ENCODE measurements at regions not wholly inside any gene's neighbourhood (a gene's known extent, or its start where the extent isn't known, plus 50 kb on each side); places are given as distances from the start of the nearest gene placed in this dataset.

DNA sequence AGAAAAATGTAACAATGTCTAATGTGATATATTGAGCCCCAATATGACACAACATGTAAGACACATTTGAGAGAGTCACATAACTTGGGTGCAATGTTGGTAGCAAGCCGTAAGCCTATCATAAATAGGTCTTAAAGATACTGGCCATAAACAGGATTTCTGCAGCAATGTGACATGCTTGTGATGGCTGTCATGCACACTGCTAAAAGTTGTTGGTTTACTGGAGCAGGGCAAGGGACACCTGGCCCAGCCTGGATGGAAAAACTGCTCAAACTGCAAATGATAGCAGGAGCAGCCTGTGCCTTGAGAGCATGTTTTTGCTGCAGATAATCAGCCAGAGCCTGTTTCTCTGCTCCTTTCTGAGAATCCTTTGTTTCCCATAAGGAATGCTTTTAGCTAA is 136.7 kb upstream of the ZNF91 start:
- no peak for TF ChIP-seq CTCF (IDR thresholded peaks at IDR 0.05; ENCODE audit: low read depth, low read length)
- peaks cover 26% of the 10 kb centered on the region for H3K9me3 ChIP-seq (ENCODE audit: control insufficient read depth, insufficient read depth, low read length)
- no peak for DNase-seq (ENCODE audit: low read depth, low spot score)
- no peak overlapping the region for H3K4me3 ChIP-seq (ENCODE audit: low read depth, low read length)
- ChIA-PET POLR2A (no interaction called here), CTCF (no interaction called here)
- no peak overlapping the region for H3K27ac ChIP-seq (ENCODE audit: low read depth, low read length)
- H3K27me3 ChIP-seq (ENCODE audit: control insufficient read depth, insufficient read depth, low read length), result no peaks in the 10 kb centered on the region

GRCh38 chr19:23531231-23531790 is 136.0 kb upstream of the ZNF91 start:
- ChIA-PET POLR2A (no interaction called here), CTCF (no interaction called here)
- Histone ChIP-seq H3K27ac (ENCODE audit: low read depth, low read length) (no peak overlapping the region), H3K27me3 (ENCODE audit: control insufficient read depth, insufficient read depth, low read length) (no peaks in the 10 kb centered on the region), H3K4me3 (ENCODE audit: low read depth, low read length) (no peak overlapping the region), H3K9me3 (ENCODE audit: control insufficient read depth, insufficient read depth, low read length) (peaks cover 26% of the 10 kb centered on the region)
- DNase-seq (ENCODE audit: low read depth, low spot score), result no peak
- TF ChIP-seq CTCF (IDR thresholded peaks at IDR 0.05; ENCODE audit: low read depth, low read length), result no peak

DNA sequence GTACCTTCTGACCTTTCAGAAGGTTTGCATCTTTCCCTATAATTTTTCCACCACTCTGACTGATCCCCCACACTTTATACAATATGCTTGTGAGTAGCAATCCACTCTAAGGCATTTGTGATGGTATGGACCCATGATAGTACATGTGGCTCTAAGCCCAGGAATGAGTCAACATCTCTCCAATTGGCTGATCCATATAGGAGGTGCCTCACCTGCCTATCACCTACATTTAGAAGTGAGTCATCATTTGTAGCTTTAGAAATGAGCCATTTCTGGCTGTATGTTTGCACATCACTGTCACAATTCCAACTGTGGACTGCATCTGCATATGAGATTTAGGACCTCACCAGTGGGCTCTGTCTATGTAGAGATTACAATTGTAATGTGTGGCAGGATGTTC is 133.1 kb upstream of the ZNF91 start:
- H3K27me3 ChIP-seq (ENCODE audit: control insufficient read depth, insufficient read depth, low read length), result no peaks in the 10 kb centered on the region
- DNase-seq (ENCODE audit: low read depth, low spot score), result no peak
- no peak overlapping the region for H3K4me3 ChIP-seq (ENCODE audit: low read depth, low read length)
- H3K27ac ChIP-seq (ENCODE audit: low read depth, low read length), result no peak overlapping the region
- peaks cover 30% of the 10 kb centered on the region for H3K9me3 ChIP-seq (ENCODE audit: control insufficient read depth, insufficient read depth, low read length)
- ChIA-PET CTCF (no interaction called here), POLR2A (no interaction called here)
- TF ChIP-seq CTCF (IDR thresholded peaks at IDR 0.05; ENCODE audit: low read depth, low read length), result no peak

DNA sequence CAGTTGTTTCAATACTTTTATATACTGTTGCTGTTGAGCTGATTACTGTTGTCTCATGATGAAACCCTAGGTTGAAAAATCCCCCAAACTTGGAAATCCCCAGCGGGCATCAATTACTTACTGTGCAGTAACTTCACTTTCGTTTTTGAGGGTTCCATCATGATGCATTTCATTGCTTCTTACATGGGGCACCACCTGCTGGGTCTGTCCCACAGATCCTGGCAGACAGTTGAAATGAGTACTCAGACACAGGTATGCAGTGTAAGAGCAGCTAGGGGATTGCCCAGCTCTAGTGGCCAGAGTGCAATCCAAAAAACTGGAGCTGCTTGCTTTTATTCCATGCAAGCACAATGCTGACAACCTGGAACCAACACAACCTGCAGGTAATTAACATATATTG is 132.5 kb upstream of the ZNF91 start:
- no peak for DNase-seq (ENCODE audit: low read depth, low spot score)
- H3K27ac ChIP-seq (ENCODE audit: low read depth, low read length), result no peak overlapping the region
- no peak overlapping the region for H3K4me3 ChIP-seq (ENCODE audit: low read depth, low read length)
- TF ChIP-seq CTCF (IDR thresholded peaks at IDR 0.05; ENCODE audit: low read depth, low read length), result no peak
- no peaks in the 10 kb centered on the region for H3K27me3 ChIP-seq (ENCODE audit: control insufficient read depth, insufficient read depth, low read length)
- ChIA-PET POLR2A (no interaction called here), CTCF (no interaction called here)
- peaks cover 30% of the 10 kb centered on the region; the same call in 1 of the 2 replicates for H3K9me3 ChIP-seq (ENCODE audit: control insufficient read depth, insufficient read depth, low read length)

- CTCF ChIA-PET, result no interaction called here
- H3K27ac ChIP-seq (ENCODE audit: low read depth, low read length), result no peak overlapping the region
- POLR2A ChIA-PET, result no interaction called here
- H3K27me3 ChIP-seq (ENCODE audit: control insufficient read depth, insufficient read depth, low read length), result no peaks in the 10 kb centered on the region
- TF ChIP-seq CTCF (IDR thresholded peaks at IDR 0.05; ENCODE audit: low read depth, low read length), result no peak
- no peak overlapping the region for H3K4me3 ChIP-seq (ENCODE audit: low read depth, low read length)
- no peak for DNase-seq (ENCODE audit: low read depth, low spot score)
- H3K9me3 ChIP-seq (ENCODE audit: control insufficient read depth, insufficient read depth, low read length), result peaks cover 26% of the 10 kb centered on the region; the same call in 1 of the 2 replicates
Measured at GRCh38 chr19:23526302-23526701, 131.0 kb upstream of the ZNF91 start.

Data from AG04450 (cell line).